H9 (cell line): ENCODE measurements at regions not wholly inside any gene's neighbourhood (a gene's known extent, or its start where the extent isn't known, plus 50 kb on each side); places are given as distances from the start of the nearest gene placed in this dataset.

Source experiments
- DNase-seq: peaks from one replicate; pipeline ENCODE4 v3.0.0-alpha.2; 2017
- H2AFZ ChIP-seq: one replicate; pipeline ENCODE4 v1.6.1; 2013; ENCODE audit warnings: mild to moderate bottlenecking, low read length, control low read depth, moderate library complexity
- H2AK5ac ChIP-seq: 2 replicates; pipeline ENCODE4 v1.6.1; 2013; ENCODE audit warnings: low read length, control low read depth, mixed read lengths; ENCODE audit not compliant: insufficient read length
- H2BK120ac ChIP-seq: one replicate; pipeline ENCODE4 v1.6.1; 2013; ENCODE audit warnings: low read depth, mild to moderate bottlenecking, low read length, control low read depth, inconsistent platforms; ENCODE audit not compliant: poor library complexity, severe bottlenecking
- H2BK12ac ChIP-seq: 2 replicates; pipeline ENCODE4 v1.6.1; 2013; ENCODE audit warnings: low read length, control low read depth, mixed read lengths, low read depth; ENCODE audit not compliant: insufficient read length
- H2BK15ac ChIP-seq: 2 replicates; pipeline ENCODE4 v1.6.1; 2013; ENCODE audit warnings: low read depth, low read length, control low read depth
- H2BK20ac ChIP-seq: one replicate; pipeline ENCODE4 v1.6.1; 2013; ENCODE audit warnings: low read depth, mild to moderate bottlenecking, low read length, control low read depth, inconsistent platforms; ENCODE audit not compliant: poor library complexity, severe bottlenecking
- H2BK5ac ChIP-seq: 2 replicates; pipeline ENCODE4 v1.6.1; 2013; ENCODE audit warnings: low read length, control low read depth, mixed read lengths; ENCODE audit not compliant: insufficient read length
- H3K14ac ChIP-seq: 2 replicates; pipeline ENCODE4 v1.6.1; 2013; ENCODE audit warnings: low read length, control low read depth; ENCODE audit not compliant: insufficient read depth
- H3K18ac ChIP-seq: 2 replicates; pipeline ENCODE4 v1.6.1; 2013; ENCODE audit warnings: low read depth, mild to moderate bottlenecking, mixed read lengths, low read length, control low read depth; ENCODE audit not compliant: insufficient read length
- H3K23ac ChIP-seq: 2 replicates; pipeline ENCODE4 v1.6.1; 2013; ENCODE audit warnings: low read length, control low read depth, mixed read lengths, low read depth; ENCODE audit not compliant: insufficient read length
- H3K23me2 ChIP-seq: 2 replicates; pipeline ENCODE4 v1.6.1; 2013; ENCODE audit warnings: low read depth, mild to moderate bottlenecking, mixed read lengths, low read length, control low read depth; ENCODE audit not compliant: insufficient read length, poor library complexity, severe bottlenecking
- H3K27ac ChIP-seq: 2 replicates; pipeline ENCODE4 v1.5.1; 2013; ENCODE audit warnings: low read length, control low read depth, mixed read lengths, low read depth; ENCODE audit not compliant: insufficient read length
- H3K27me3 ChIP-seq: 2 replicates; pipeline ENCODE4 v1.6.1; 2013; ENCODE audit warnings: low read length, control low read depth, inconsistent platforms; ENCODE audit not compliant: insufficient read depth
- H3K4ac ChIP-seq: 2 replicates; pipeline ENCODE4 v1.6.1; 2013; ENCODE audit warnings: low read depth, mild to moderate bottlenecking, control low read depth, inconsistent platforms, low read length, moderate library complexity
- H3K4me1 ChIP-seq: 2 replicates; pipeline ENCODE4 v1.6.1; 2013; ENCODE audit warnings: low read length, control low read depth, inconsistent platforms; ENCODE audit not compliant: insufficient read depth
- H3K4me2 ChIP-seq: 2 replicates; pipeline ENCODE4 v1.6.1; 2013; ENCODE audit warnings: low read length, control low read depth, mixed read lengths; ENCODE audit not compliant: insufficient read length, insufficient read depth
- H3K56ac ChIP-seq: 2 replicates; pipeline ENCODE4 v1.6.1; 2013; ENCODE audit warnings: low read depth, mild to moderate bottlenecking, mixed read lengths, low read length, control low read depth; ENCODE audit not compliant: insufficient read length
- H3K79me1 ChIP-seq: 2 replicates; pipeline ENCODE4 v1.6.1; 2013; ENCODE audit warnings: low read depth, mild to moderate bottlenecking, moderate library complexity, low read length, control low read depth, inconsistent platforms; ENCODE audit not compliant: insufficient read depth, poor library complexity, severe bottlenecking
- H3K79me2 ChIP-seq: 2 replicates; pipeline ENCODE4 v1.6.1; 2013; ENCODE audit warnings: low read length, control low read depth, inconsistent platforms; ENCODE audit not compliant: insufficient read depth
- H3K9ac ChIP-seq: 2 replicates; pipeline ENCODE4 v1.6.1; 2013; ENCODE audit warnings: low read length, control low read depth, mixed read lengths; ENCODE audit not compliant: insufficient read length; ENCODE audit errors: extremely low read depth
- H3K9me3 ChIP-seq: one replicate; pipeline ENCODE4 v1.6.1; 2013; ENCODE audit warnings: low read depth, low read length, inconsistent platforms; ENCODE audit not compliant: control insufficient read depth
- H3T11ph ChIP-seq: one replicate; pipeline ENCODE4 v1.6.1; 2013; ENCODE audit warnings: mild to moderate bottlenecking, low read length, control low read depth, inconsistent platforms
- H4K20me1 ChIP-seq: one replicate; pipeline ENCODE4 v1.6.1; 2013; ENCODE audit not compliant: control insufficient read depth, insufficient read length, insufficient read depth
- H4K5ac ChIP-seq: 2 replicates; pipeline ENCODE4 v1.6.1; 2013; ENCODE audit warnings: low read depth, mild to moderate bottlenecking, mixed read lengths, low read length, control low read depth; ENCODE audit not compliant: insufficient read length
- H4K8ac ChIP-seq: replicated peaks from 2 replicates; pipeline ENCODE4 v1.6.1; 2013; ENCODE audit warnings: low read length, control low read depth, mixed read lengths, low read depth; ENCODE audit not compliant: insufficient read length
- H4K91ac ChIP-seq: 2 replicates; pipeline ENCODE4 v1.6.1; 2013; ENCODE audit warnings: low read depth, mild to moderate bottlenecking, moderate library complexity, mixed read lengths, low read length, control low read depth; ENCODE audit not compliant: insufficient read length
- H3K27ac Mint-ChIP-seq, 3 experiments: 2 replicates in 2 of 3; 3 replicates in 1 of 3; pipeline ENCODE4 v1.8.0; 2020 to 2021; ENCODE audit warnings: mixed read lengths in 3 of 3, mild to moderate bottlenecking in 1 of 3, moderate library complexity in 1 of 3
- H3K27me3 Mint-ChIP-seq: 2 replicates; pipeline ENCODE4 v1.8.0; 2021; ENCODE audit warnings: low read depth, mild to moderate bottlenecking, moderate library complexity, mixed read lengths
- H3K36me3 Mint-ChIP-seq, 3 experiments: 2 replicates in 2 of 3; 3 replicates in 1 of 3; pipeline ENCODE4 v1.8.0; 2020 to 2021; ENCODE audit warnings: low read depth in 3 of 3, mixed read lengths in 3 of 3; ENCODE audit not compliant: insufficient read depth in 1 of 3
- H3K4me1 Mint-ChIP-seq, 2 experiments: 2 replicates each; pipeline ENCODE4 v1.8.0; 2020; ENCODE audit warnings: mixed read lengths in 2 of 2
- H3K4me3 Mint-ChIP-seq, 2 experiments: 2 replicates in 1 of 2; 3 replicates in 1 of 2; pipeline ENCODE4 v1.8.0; 2020 to 2021; ENCODE audit warnings: mild to moderate bottlenecking in 2 of 2, mixed read lengths in 2 of 2, moderate library complexity in 1 of 2
- H3K9me3 Mint-ChIP-seq, 2 experiments: 2 replicates in 1 of 2; 3 replicates in 1 of 2; pipeline ENCODE4 v1.8.0; 2020; ENCODE audit warnings: mild to moderate bottlenecking in 2 of 2, mixed read lengths in 2 of 2, moderate library complexity in 1 of 2
- WGBS: extraction: QIAGEN DNeasy Blood & Tissue Kit; methylation state at CpG from one replicate; pipeline ENCODE4 v1.1.7; 2013; ENCODE audit warnings: missing lambda C conversion rate, low lambda C conversion rate, mixed read lengths; ENCODE audit not compliant: insufficient read length; ENCODE audit errors: extremely low coverage; 5-methylcytosine and 5-hydroxymethylcytosine counted together
- TF ChIP-seq, protein P1 (sequence below): fragments of 200-600 bp; sonication (generic); conservative IDR thresholded peaks from 3 replicates; pipeline ENCODE4 v1.8.0; 2021; ENCODE audit warnings: antibody characterized with exemption, mild to moderate bottlenecking

DNA sequence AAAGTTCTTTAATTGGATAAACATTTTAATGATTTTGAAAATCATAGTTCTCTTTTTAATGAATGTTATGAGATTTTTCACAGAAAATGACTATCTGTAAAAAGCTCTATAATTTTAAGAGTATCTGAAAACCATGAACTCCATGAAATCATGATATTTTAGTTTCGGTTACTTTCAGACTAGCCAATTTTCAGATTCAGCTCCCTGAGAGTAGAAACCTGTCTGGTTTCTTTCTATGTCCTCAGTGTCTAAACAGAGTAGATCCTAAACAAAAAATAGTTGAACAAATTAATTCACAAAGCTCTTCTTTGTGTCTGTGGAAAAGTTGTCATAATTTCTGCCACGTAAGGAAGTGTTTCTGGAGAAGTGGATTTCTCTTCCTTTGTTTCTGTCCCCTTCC is 1247.7 kb downstream of the NSUN3 start:
- WGBS, result no CpG with 5 or more reads among the region's 2 CpGs
- H3K4ac ChIP-seq, result no peak overlapping the region
- H4K91ac ChIP-seq, result no peak overlapping the region
- H3K18ac ChIP-seq, result no peak overlapping the region
- H3K27ac ChIP-seq, result no peak overlapping the region
- H3K27me3 ChIP-seq, result no peaks in the 10 kb centered on the region
- no peak overlapping the region for H4K8ac ChIP-seq
- Mint-ChIP-seq H3K27me3 (no peaks in the 10 kb centered on the region), H3K9me3 (peaks cover 5 to 8% of the 10 kb centered on the region in 2 experiments), H3K4me3 (no peak overlapping the region), H3K4me1 (peaks cover 0 to 4% of the 10 kb centered on the region in 2 experiments; a peak in 2 of 4 replicates), H3K27ac (no peak overlapping the region), H3K36me3 (peaks cover 4 to 9% (median 5%) of the 10 kb centered on the region in 3 experiments; a peak in 5 of 7 replicates)
- no peak overlapping the region for H3K23ac ChIP-seq
- H2BK120ac ChIP-seq, result no peak overlapping the region
- no peak overlapping the region for H2BK20ac ChIP-seq
- H3K79me1 ChIP-seq, result no peaks in the 10 kb centered on the region
- no peak overlapping the region for H3K56ac ChIP-seq
- H3K4me2 ChIP-seq, result no peak overlapping the region
- H2AFZ ChIP-seq, result no peak overlapping the region
- no peak overlapping the region for H3K9ac ChIP-seq
- H2BK12ac ChIP-seq, result no peak overlapping the region
- H3K9me3 ChIP-seq, result no peaks in the 10 kb centered on the region
- H3K14ac ChIP-seq, result no peak overlapping the region
- no peak overlapping the region for H2AK5ac ChIP-seq
- H4K20me1 ChIP-seq, result no peaks in the 10 kb centered on the region
- no peak for DNase-seq
- H3T11ph ChIP-seq, result no peak overlapping the region
- no peaks in the 10 kb centered on the region for H3K4me1 ChIP-seq
- no peak overlapping the region for H4K5ac ChIP-seq
- H2BK5ac ChIP-seq, result no peak overlapping the region
- TF ChIP-seq, protein P1, sequence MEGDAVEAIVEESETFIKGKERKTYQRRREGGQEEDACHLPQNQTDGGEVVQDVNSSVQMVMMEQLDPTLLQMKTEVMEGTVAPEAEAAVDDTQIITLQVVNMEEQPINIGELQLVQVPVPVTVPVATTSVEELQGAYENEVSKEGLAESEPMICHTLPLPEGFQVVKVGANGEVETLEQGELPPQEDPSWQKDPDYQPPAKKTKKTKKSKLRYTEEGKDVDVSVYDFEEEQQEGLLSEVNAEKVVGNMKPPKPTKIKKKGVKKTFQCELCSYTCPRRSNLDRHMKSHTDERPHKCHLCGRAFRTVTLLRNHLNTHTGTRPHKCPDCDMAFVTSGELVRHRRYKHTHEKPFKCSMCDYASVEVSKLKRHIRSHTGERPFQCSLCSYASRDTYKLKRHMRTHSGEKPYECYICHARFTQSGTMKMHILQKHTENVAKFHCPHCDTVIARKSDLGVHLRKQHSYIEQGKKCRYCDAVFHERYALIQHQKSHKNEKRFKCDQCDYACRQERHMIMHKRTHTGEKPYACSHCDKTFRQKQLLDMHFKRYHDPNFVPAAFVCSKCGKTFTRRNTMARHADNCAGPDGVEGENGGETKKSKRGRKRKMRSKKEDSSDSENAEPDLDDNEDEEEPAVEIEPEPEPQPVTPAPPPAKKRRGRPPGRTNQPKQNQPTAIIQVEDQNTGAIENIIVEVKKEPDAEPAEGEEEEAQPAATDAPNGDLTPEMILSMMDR, result no peak
- no peaks in the 10 kb centered on the region for H3K23me2 ChIP-seq
- H3K79me2 ChIP-seq, result no peaks in the 10 kb centered on the region
- no peak overlapping the region for H2BK15ac ChIP-seq
